GM18505 (cell line): ENCODE measurements at regions not wholly inside any gene's neighbourhood (a gene's known extent, or its start where the extent isn't known, plus 50 kb on each side); places are given as distances from the start of the nearest gene placed in this dataset.

Experiments used
- ATAC-seq: cut with Tn5 transposase; IDR thresholded peaks from one replicate; pipeline ENCODE4 v1.9.1; 2021; ENCODE audit not compliant: unreplicated experiment
- POLR2A ChIP-seq: IDR thresholded peaks from 4 replicates; pipeline ENCODE4 v1.6.1; 2011; ENCODE audit warnings: borderline replicate concordance; ENCODE audit not compliant: insufficient read depth, insufficient read length; ENCODE audit errors: extremely low read depth

GRCh38 chrX:136931661-136932060, 51.1 kb upstream of the RBMX start:
- ATAC-seq = no peak
- no peak for TF ChIP-seq POLR2A
